Adrenal gland (tissue), 5 donors: ENCODE measurements at regions not wholly inside any gene's neighbourhood (a gene's known extent, or its start where the extent isn't known, plus 50 kb on each side); places are given as distances from the start of the nearest gene placed in this dataset.

Source experiments
- POLR2A ChIP-seq, 2 donors: fragments of 450-650 bp; IDR thresholded peaks; one replicate each; pipeline ENCODE4 v1.6.1; 2017; ENCODE audit warnings: antibody characterized with exemption in 2 of 2, mild to moderate bottlenecking in 2 of 2, moderate library complexity in 1 of 2
- TF ChIP-seq, protein P1 (sequence below), 6 experiments: fragments of 450-650 bp in 4 of 6; fragments of 200-600 bp in 2 of 6; sonication (generic) in 1 of 6; IDR thresholded peaks; 1 replicate in 5 of 6; 2 replicates in 1 of 6; pipeline versions ENCODE4 v1.5.1 to v1.8.0; 2016 to 2021; ENCODE audit warnings: antibody characterized with exemption in 6 of 6, mild to moderate bottlenecking in 2 of 6, moderate library complexity in 1 of 6
- donor health status: DM: no; HTN: no; CAD: no.

DNA sequence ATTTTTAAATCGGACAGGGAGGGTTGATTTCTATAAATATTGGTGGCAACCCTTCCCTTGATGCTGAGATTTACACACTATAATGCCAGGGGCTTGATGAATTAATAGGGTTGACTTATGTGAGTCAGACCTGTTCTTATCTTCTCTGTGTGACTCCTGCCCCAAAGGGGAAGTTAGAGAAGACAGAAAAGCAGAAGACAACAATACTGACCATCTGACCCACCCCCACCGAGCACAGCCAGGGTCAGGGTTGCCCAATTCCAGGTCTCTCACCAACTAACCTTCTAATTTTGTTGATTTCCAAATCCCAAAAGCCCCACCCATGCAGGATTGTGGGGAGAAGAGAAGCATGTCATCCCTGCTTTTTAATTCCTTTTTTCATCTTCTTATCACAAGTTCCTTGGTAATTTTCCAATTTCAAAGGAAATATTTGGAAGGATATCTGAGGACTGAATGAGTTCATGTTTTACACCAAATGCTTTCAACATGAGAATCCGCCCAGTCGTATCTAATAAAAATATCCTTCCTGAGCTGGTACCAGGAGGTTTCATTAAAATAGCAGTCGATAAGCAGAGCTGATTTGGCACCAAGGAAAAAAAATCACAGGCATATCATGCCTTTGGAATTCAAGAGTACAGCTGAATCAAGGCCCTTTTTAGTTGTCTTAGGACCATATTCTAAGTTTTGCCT lies 603.4 kb upstream of the CDH11 start:
- TF ChIP-seq, protein P1, sequence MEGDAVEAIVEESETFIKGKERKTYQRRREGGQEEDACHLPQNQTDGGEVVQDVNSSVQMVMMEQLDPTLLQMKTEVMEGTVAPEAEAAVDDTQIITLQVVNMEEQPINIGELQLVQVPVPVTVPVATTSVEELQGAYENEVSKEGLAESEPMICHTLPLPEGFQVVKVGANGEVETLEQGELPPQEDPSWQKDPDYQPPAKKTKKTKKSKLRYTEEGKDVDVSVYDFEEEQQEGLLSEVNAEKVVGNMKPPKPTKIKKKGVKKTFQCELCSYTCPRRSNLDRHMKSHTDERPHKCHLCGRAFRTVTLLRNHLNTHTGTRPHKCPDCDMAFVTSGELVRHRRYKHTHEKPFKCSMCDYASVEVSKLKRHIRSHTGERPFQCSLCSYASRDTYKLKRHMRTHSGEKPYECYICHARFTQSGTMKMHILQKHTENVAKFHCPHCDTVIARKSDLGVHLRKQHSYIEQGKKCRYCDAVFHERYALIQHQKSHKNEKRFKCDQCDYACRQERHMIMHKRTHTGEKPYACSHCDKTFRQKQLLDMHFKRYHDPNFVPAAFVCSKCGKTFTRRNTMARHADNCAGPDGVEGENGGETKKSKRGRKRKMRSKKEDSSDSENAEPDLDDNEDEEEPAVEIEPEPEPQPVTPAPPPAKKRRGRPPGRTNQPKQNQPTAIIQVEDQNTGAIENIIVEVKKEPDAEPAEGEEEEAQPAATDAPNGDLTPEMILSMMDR (IDR thresholded peaks at IDR 0.05), result no peak
- no peak for TF ChIP-seq POLR2A (IDR thresholded peaks at IDR 0.05)
